ENCODE measurements at regions not wholly inside any gene's neighbourhood (a gene's known extent, or its start where the extent isn't known, plus 50 kb on each side); places are given as distances from the start of the nearest gene placed in this dataset.
A peak's percentile ranks its signal among the peaks of the same experiment; 100 is the strongest.

- TF ChIP-seq CTCF (IDR thresholded peaks at IDR 0.05; ENCODE audit: insufficient read depth, low read depth, low read length, missing control alignments): no peak
- no peak overlapping the region for H3K4me3 ChIP-seq (ENCODE audit: low read length)
Measured at GRCh38 chrX:103442536-103442901, 66.2 kb downstream of the BEX3 start.

GRCh38 chrX:103446665-103447302 is 70.4 kb downstream of the BEX3 start:
- no peak overlapping the region for H3K4me3 ChIP-seq (ENCODE audit: low read length)
- TF ChIP-seq CTCF (IDR thresholded peaks at IDR 0.05; ENCODE audit: insufficient read depth, low read depth, low read length, missing control alignments): no peak
- peak; percentile 73 for DNase-seq (ENCODE audit: low read depth)

More at GRCh38 chrX:103442536-103442901, 66.2 kb downstream of the BEX3 start:
- peak; percentile 87 for DNase-seq (ENCODE audit: low read depth)
